SK-N-SH (cell line): ENCODE measurements at regions not wholly inside any gene's neighbourhood (a gene's known extent, or its start where the extent isn't known, plus 50 kb on each side); places are given as distances from the start of the nearest gene placed in this dataset.

Source experiments
- EZH2phosphoT487 ChIP-seq: fragments of 200-600 bp; sonication (generic); IDR thresholded peaks from 2 replicates; pipeline ENCODE4 v1.6.1; 2017; ENCODE audit warnings: low read depth, mixed run types, mild to moderate bottlenecking, antibody characterized with exemption, moderate library complexity, borderline replicate concordance
- FOXJ3 ChIP-seq: sonication (generic); formaldehyde crosslinking; IDR thresholded peaks from 2 replicates; pipeline ENCODE4 v1.5.1; 2020; ENCODE audit warnings: mild to moderate bottlenecking, missing genetic modification reagents
- RCOR1 ChIP-seq: fragments of 150-350 bp; IDR thresholded peaks from 2 replicates; pipeline ENCODE4 v1.6.1; 2017; ENCODE audit warnings: antibody characterized with exemption, low read length
- TAF1 ChIP-seq: IDR thresholded peaks from 2 replicates; pipeline ENCODE4 v1.6.1; 2012; ENCODE audit warnings: low read depth, mild to moderate bottlenecking, low read length, moderate library complexity, borderline replicate concordance
- YY1 ChIP-seq: IDR thresholded peaks from 2 replicates; pipeline ENCODE4 v1.4.0; 2012; ENCODE audit warnings: low read depth, mild to moderate bottlenecking
- TF ChIP-seq, protein P1 (sequence below): fragments of 200-600 bp; sonication (generic); IDR thresholded peaks from 2 replicates; pipeline ENCODE4 v1.6.1; 2017; ENCODE audit warnings: antibody characterized with exemption, mild to moderate bottlenecking, moderate library complexity

DNA sequence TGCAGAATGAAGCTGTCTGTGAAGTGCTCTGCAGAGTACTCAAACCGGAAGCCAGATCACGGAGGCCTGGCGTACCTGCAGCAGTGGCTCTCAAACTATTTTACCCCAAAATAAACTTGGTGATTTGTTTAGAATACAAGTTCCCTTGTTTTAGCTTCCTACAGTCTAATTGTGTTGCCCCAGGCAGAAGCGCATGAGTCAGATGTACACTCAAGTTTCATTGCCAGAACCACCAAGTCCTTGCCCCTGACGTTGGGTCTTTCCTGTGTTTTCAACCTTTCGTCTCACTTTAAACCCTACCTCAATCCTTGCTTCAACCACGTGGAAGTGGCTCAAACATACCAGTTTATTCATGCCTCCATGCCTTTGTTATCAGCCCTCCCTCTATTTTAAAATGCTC, 66.2 kb upstream of the SLC7A11 start:
- TF ChIP-seq, protein P1, sequence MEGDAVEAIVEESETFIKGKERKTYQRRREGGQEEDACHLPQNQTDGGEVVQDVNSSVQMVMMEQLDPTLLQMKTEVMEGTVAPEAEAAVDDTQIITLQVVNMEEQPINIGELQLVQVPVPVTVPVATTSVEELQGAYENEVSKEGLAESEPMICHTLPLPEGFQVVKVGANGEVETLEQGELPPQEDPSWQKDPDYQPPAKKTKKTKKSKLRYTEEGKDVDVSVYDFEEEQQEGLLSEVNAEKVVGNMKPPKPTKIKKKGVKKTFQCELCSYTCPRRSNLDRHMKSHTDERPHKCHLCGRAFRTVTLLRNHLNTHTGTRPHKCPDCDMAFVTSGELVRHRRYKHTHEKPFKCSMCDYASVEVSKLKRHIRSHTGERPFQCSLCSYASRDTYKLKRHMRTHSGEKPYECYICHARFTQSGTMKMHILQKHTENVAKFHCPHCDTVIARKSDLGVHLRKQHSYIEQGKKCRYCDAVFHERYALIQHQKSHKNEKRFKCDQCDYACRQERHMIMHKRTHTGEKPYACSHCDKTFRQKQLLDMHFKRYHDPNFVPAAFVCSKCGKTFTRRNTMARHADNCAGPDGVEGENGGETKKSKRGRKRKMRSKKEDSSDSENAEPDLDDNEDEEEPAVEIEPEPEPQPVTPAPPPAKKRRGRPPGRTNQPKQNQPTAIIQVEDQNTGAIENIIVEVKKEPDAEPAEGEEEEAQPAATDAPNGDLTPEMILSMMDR: no peak
- TF ChIP-seq YY1: no peak
- TF ChIP-seq TAF1: no peak
- no peak for TF ChIP-seq FOXJ3 (CRISPR knock-in tag)
- no peak for TF ChIP-seq RCOR1
- no peak for TF ChIP-seq EZH2phosphoT487
